IMR-90 (cell line): ENCODE measurements at regions not wholly inside any gene's neighbourhood (a gene's known extent, or its start where the extent isn't known, plus 50 kb on each side); places are given as distances from the start of the nearest gene placed in this dataset.

Experiments used
- CEBPB ChIP-seq: IDR thresholded peaks from 2 replicates; pipeline ENCODE4 v1.6.1; 2012; ENCODE audit warnings: low read depth, low read length, improper control_type of control experiment
- TF ChIP-seq, protein P1 (sequence below): conservative IDR thresholded peaks from 2 replicates; pipeline ENCODE4 v1.5.1; 2012; ENCODE audit warnings: mild to moderate bottlenecking, low read depth, low read length, improper control_type of control experiment
- TF ChIP-seq, protein P2 (sequence below): fragments of 150-350 bp; IDR thresholded peaks from 2 replicates; pipeline ENCODE4 v1.6.1; 2017; ENCODE audit warnings: mild to moderate bottlenecking, antibody characterized with exemption, low read length, low read depth

DNA sequence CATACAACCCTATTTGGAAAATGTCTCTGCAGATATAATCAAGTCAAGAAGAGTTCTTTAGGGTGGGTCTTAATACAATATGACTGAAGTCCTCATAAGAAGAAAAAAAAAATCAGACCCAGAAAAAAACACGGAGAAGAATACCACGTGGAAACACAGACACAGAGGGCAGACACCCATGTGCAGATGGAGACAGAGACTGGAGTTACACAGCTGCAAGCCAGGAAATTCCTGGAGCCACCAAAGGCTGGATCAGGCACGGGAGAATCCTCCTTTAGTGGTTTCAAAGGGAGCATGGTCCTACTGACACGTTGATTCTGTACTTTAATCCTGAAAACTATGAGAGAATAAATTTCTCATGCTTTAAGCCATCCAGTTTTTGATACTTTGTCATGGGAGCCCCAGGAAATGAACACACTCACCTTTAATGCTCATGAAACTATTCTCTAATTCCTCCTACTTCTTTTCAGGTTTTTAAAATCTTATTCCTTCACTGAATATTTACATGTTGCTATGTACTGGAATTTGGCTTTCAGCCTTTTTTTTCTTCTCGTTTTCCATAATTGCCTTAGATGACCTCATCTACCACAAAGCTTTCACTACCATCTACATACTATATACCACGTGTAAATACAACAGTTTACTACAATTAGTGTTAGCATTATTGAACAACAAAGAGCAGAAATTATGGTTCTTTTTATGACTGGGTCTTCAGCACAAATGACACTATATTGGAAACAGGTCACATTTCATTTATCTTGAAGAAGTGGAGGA, 529.1 kb downstream of the IRS1 start:
- TF ChIP-seq, protein P1, sequence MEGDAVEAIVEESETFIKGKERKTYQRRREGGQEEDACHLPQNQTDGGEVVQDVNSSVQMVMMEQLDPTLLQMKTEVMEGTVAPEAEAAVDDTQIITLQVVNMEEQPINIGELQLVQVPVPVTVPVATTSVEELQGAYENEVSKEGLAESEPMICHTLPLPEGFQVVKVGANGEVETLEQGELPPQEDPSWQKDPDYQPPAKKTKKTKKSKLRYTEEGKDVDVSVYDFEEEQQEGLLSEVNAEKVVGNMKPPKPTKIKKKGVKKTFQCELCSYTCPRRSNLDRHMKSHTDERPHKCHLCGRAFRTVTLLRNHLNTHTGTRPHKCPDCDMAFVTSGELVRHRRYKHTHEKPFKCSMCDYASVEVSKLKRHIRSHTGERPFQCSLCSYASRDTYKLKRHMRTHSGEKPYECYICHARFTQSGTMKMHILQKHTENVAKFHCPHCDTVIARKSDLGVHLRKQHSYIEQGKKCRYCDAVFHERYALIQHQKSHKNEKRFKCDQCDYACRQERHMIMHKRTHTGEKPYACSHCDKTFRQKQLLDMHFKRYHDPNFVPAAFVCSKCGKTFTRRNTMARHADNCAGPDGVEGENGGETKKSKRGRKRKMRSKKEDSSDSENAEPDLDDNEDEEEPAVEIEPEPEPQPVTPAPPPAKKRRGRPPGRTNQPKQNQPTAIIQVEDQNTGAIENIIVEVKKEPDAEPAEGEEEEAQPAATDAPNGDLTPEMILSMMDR = no peak
- no peak for TF ChIP-seq CEBPB
- TF ChIP-seq, protein P2, sequence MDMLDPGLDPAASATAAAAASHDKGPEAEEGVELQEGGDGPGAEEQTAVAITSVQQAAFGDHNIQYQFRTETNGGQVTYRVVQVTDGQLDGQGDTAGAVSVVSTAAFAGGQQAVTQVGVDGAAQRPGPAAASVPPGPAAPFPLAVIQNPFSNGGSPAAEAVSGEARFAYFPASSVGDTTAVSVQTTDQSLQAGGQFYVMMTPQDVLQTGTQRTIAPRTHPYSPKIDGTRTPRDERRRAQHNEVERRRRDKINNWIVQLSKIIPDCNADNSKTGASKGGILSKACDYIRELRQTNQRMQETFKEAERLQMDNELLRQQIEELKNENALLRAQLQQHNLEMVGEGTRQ = no peak
